ENCODE measurements at regions not wholly inside any gene's neighbourhood (a gene's known extent, or its start where the extent isn't known, plus 50 kb on each side); places are given as distances from the start of the nearest gene placed in this dataset.

GRCh38 chr5:154611341-154611767 is 133.3 kb upstream of the HAND1 start:
- no peak overlapping the region for H3K27ac Mint-ChIP-seq
- no peak for TF ChIP-seq CTCF (conservative IDR thresholded peaks at IDR 0.05)
- peak overlapping the region; percentile 77 for H3K4me3 ChIP-seq (ENCODE audit: low read length)
- H3K36me3 ChIP-seq (ENCODE audit: control insufficient read depth, insufficient read depth, low read length) = no peaks in the 10 kb centered on the region
- peaks cover 9% of the 10 kb centered on the region for H3K9me3 ChIP-seq (ENCODE audit: control insufficient read depth, low read length)
- peaks cover 1% of the 10 kb centered on the region for H3K9me3 Mint-ChIP-seq
- no peak overlapping the region for H3K27ac ChIP-seq (ENCODE audit: low read depth, low read length)
- peaks cover 42% of the 10 kb centered on the region for H3K27me3 ChIP-seq (ENCODE audit: control insufficient read depth, insufficient read depth, low read length, poor library complexity, severe bottlenecking)
- no peaks in the 10 kb centered on the region for H3K36me3 Mint-ChIP-seq (ENCODE audit: low read depth)
- DNase-seq = peak; percentile 72
- peak overlapping the region; percentile 57 for H3K4me3 Mint-ChIP-seq
- peaks cover 66% of the 10 kb centered on the region for H3K27me3 Mint-ChIP-seq (ENCODE audit: insufficient read depth)
- WGBS, 2 experiments (ENCODE audit: insufficient coverage in 1 of 2, insufficient read length in 1 of 2) = 4 to 6% methylated on average over 7 to 23 of the region's 23 CpGs
- no peak overlapping the region for H3K9ac ChIP-seq (ENCODE audit: extremely low read depth, low read length, poor library complexity, severe bottlenecking)
- H3K4me1 ChIP-seq (ENCODE audit: control insufficient read depth, insufficient read depth, low read length) = peaks cover 5% of the 10 kb centered on the region
- peaks cover 25% of the 10 kb centered on the region for H3K4me1 Mint-ChIP-seq

- Histone ChIP-seq H3K9me3 (ENCODE audit: control insufficient read depth, low read length) (peaks cover 9% of the 10 kb centered on the region), H3K4me3 (ENCODE audit: low read length) (peak overlapping the region; percentile 77), H3K27ac (ENCODE audit: low read depth, low read length) (no peak overlapping the region), H3K27me3 (ENCODE audit: control insufficient read depth, insufficient read depth, low read length, poor library complexity, severe bottlenecking) (peaks cover 42% of the 10 kb centered on the region), H3K4me1 (ENCODE audit: control insufficient read depth, insufficient read depth, low read length) (peaks cover 5% of the 10 kb centered on the region), H3K9ac (ENCODE audit: extremely low read depth, low read length, poor library complexity, severe bottlenecking) (no peak overlapping the region), H3K36me3 (ENCODE audit: control insufficient read depth, insufficient read depth, low read length) (no peaks in the 10 kb centered on the region)
- H3K27me3 Mint-ChIP-seq (ENCODE audit: insufficient read depth) = peaks cover 67% of the 10 kb centered on the region
- H3K4me1 Mint-ChIP-seq = peaks cover 26% of the 10 kb centered on the region
- H3K36me3 Mint-ChIP-seq (ENCODE audit: low read depth) = no peaks in the 10 kb centered on the region
- peak overlapping the region; percentile 57 for H3K4me3 Mint-ChIP-seq
- peak; percentile 97 for DNase-seq
- peak; percentile 98 for TF ChIP-seq CTCF (conservative IDR thresholded peaks at IDR 0.05)
- 3 to 6% methylated on average over 10 to 48 of the region's 50 CpGs for WGBS, 2 experiments (ENCODE audit: insufficient coverage in 1 of 2, insufficient read length in 1 of 2)
- peaks cover 1% of the 10 kb centered on the region for H3K9me3 Mint-ChIP-seq
- H3K27ac Mint-ChIP-seq = no peak overlapping the region
These were observed 132.5 kb upstream of the HAND1 start for GRCh38 chr5:154610321-154611154.

GRCh38 chr5:154609251-154609650 is 131.2 kb upstream of the HAND1 start:
- no peak overlapping the region for H3K9ac ChIP-seq (ENCODE audit: extremely low read depth, low read length, poor library complexity, severe bottlenecking)
- DNase-seq = no peak
- H3K9me3 Mint-ChIP-seq = peaks cover 1% of the 10 kb centered on the region
- peaks cover 5% of the 10 kb centered on the region for H3K4me1 ChIP-seq (ENCODE audit: control insufficient read depth, insufficient read depth, low read length)
- peaks cover 3% of the 10 kb centered on the region for H3K9me3 ChIP-seq (ENCODE audit: control insufficient read depth, low read length)
- H3K27me3 ChIP-seq (ENCODE audit: control insufficient read depth, insufficient read depth, low read length, poor library complexity, severe bottlenecking) = peaks cover 47% of the 10 kb centered on the region
- peaks cover 28% of the 10 kb centered on the region for H3K4me1 Mint-ChIP-seq
- H3K27me3 Mint-ChIP-seq (ENCODE audit: insufficient read depth) = peaks cover 67% of the 10 kb centered on the region
- H3K36me3 Mint-ChIP-seq (ENCODE audit: low read depth) = no peaks in the 10 kb centered on the region
- H3K27ac Mint-ChIP-seq = no peak overlapping the region
- TF ChIP-seq CTCF (conservative IDR thresholded peaks at IDR 0.05) = no peak
- H3K4me3 ChIP-seq (ENCODE audit: low read length) = no peak overlapping the region
- WGBS, 2 experiments (ENCODE audit: insufficient coverage in 1 of 2, insufficient read length in 1 of 2) = 81 to 88% methylated on average over 3 of the region's 3 CpGs
- no peak overlapping the region for H3K4me3 Mint-ChIP-seq
- no peaks in the 10 kb centered on the region for H3K36me3 ChIP-seq (ENCODE audit: control insufficient read depth, insufficient read depth, low read length)
- no peak overlapping the region for H3K27ac ChIP-seq (ENCODE audit: low read depth, low read length)
